ENCODE measurements at regions not wholly inside any gene's neighbourhood (a gene's known extent, or its start where the extent isn't known, plus 50 kb on each side); places are given as distances from the start of the nearest gene placed in this dataset.
A peak's percentile ranks its signal among the peaks of the same experiment; 100 is the strongest.

DNA sequence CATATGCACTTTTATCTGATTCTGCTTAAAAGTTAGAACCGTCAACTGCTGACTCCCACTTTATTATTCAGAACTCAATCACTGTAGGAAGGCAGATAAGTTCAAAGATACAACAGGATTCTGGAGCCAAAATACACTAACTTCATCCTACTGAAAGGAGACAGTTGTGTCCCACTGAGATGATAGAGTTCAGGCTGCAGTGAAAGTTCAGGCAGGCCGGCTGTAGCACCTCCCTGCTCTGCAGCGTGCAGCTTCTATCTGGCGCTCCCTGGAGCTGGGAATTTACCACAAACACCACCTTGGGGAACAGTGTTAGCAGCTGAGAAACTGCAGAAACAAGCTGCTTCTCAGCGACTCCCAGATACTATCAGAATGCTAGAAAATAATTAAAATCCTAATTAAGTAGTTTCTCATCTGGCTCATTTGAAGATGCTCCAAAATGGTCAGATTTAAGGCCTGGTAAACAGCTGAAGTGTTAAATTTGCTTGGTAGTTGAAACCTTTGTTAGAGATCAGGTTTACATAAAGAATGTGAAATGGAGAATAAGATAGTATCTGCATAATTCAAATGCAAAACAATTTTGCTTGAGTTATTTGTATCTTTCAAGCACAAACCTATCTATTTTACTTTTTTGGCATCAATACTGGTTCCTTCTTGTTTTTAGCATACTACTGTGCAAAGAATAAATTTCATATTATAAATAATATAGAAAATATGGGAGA is 52.3 kb upstream of the CNTLN start:
- peak; percentile 20 for TF ChIP-seq CTCF (IDR thresholded peaks at IDR 0.05; ENCODE audit: poor library complexity, severe bottlenecking)
- TF ChIP-seq EZH2 (IDR thresholded peaks at IDR 0.05; ENCODE audit: borderline replicate concordance, insufficient read depth, low read length, poor library complexity, severe bottlenecking), result no peak
- peak; percentile 35 for TF ChIP-seq SMC3 (conservative IDR thresholded peaks at IDR 0.05; ENCODE audit: poor library complexity)
